NCI-H1930 (cell line): ENCODE measurements at regions not wholly inside any gene's neighbourhood (a gene's known extent, or its start where the extent isn't known, plus 50 kb on each side); places are given as distances from the start of the nearest gene placed in this dataset.
A peak's percentile ranks its signal among the peaks of the same experiment; 100 is the strongest.

Experiments used
- DNase-seq, 2 experiments: peaks; one replicate each; lab custom pipeline; 2025; lab: John Stamatoyannopoulos, UW

- DNase-seq, result no peak
These were observed 252.8 kb upstream of the PLET1 start for GRCh38 chr11:112513417-112513816.

DNA sequence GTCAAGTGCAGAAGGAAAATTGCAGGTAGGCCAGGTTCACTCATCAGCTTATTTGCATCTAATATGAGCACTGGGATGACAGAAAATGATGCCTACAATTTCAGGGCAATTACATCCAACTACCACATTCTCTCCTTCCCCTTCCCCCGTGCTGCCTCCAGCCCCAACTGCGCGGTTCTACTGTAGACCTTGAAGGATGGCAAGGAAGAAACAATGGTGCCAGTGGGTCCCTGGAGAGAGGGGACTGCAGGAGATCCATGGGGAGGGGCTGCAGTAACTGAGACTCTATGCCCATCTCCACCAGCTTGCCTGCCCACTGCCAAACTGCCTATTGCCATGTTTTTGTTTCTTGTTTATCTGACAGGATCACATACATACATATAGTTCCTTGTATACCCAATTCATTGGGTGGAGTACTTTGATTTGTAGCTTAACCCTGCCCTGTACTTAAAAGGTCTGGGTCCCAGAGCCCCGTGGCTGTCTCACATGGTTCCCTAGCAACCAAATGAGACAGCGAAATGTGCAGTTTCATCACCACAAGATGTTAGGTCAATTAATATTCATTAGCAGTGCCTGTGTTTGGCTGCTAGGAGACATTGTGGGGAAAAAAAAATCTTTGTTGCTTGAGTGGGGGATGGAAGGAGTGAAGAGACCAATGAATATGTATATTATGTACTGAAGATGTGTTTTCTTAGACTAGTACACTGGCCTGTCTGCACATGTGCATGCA is 253.5 kb upstream of the PLET1 start:
- peak in 1 of 2 experiments; percentile 18 for DNase-seq

- DNase-seq, result no peak
These were observed 255.6 kb upstream of the PLET1 start for GRCh38 chr11:112516261-112516660.

GRCh38 chr11:112516755-112517154 is 256.1 kb upstream of the PLET1 start:
- DNase-seq, result no peak

DNA sequence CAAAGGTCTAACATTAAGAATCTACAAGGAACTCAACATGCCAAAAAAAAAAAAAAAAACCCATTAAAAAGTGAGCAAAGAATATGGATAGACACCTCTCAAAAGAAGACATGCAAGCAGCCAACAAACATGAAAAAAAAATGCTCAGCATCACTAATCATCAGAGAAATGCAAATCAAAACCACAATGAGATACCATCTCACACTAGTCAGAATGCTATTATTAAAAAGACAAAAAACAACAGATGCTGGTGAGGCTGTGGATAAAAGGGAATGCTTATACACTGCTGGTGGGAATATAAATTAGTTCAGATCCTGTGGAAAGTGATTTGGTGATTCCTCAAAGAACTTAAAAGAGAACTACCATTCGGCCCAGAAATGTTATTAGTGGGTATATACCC is 257.7 kb upstream of the PLET1 start:
- no peak for DNase-seq

- DNase-seq, result no peak
These were observed 259.1 kb upstream of the PLET1 start for GRCh38 chr11:112519751-112520150.

DNA sequence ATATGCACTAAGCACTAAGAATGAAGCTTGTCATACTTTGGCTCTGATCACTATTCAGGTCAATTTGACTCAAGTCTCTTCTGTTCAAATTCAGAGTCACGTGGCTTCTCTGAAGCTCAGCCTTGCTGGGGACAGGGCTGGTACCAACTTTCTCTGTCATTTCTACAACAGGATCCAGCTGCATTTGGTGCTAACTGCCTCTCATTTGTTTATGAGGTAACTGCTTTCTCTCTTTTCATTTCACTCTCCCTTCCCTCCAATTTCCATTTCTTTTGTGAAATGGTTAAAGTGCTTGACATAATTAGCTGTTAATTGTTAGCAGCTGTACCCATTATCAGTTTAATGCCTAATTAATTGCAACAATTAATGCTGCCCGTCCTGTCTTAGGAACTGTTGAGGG is 259.7 kb upstream of the PLET1 start:
- no peak for DNase-seq

GRCh38 chr11:112522536-112522935 is 261.9 kb upstream of the PLET1 start:
- DNase-seq, result no peak

DNA sequence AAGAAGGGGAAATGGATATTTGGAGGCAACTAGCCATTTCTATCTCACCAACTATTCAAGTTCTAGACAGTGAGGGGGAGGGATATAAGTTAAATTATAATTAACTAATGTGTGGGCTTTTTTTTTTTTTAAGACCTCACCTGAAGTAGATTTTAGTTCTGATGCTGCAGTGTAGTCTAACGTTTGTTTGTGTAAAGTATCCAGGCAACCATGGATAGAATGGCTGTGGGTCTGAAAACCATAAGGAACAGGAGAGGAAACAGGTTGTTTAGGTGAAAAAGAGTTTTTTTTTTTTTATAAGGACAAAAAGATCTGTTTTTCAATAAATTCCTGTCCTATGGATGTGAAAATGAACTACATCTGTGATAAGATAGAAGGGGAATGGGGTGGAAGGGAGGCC is 262.4 kb upstream of the PLET1 start:
- DNase-seq, result no peak

- no peak for DNase-seq
These were observed 262.8 kb upstream of the PLET1 start for GRCh38 chr11:112523477-112523876.

GRCh38 chr11:112523951-112524350 is 263.3 kb upstream of the PLET1 start:
- DNase-seq, result no peak

- DNase-seq, result no peak
These were observed 264.1 kb upstream of the PLET1 start for GRCh38 chr11:112524798-112525197.

DNA sequence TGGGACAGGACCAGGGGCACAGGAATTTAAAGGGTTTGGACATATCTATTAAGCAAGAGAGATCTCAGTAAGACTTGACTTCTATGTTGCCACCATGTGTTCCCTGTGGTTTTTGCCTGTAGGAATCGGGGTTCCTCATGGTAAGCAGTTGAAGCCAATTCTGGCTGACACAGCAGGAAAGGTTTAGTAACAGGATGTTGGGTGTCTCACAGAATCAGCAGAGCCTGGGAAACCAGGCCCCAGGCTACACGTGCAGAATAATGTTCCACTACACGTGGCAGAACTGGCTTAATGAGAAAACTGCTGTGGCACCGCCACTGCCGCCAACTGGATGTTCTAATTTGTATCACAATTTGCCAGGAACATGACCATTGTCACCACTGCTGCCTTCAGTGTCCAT is 264.6 kb upstream of the PLET1 start:
- DNase-seq, result no peak

DNA sequence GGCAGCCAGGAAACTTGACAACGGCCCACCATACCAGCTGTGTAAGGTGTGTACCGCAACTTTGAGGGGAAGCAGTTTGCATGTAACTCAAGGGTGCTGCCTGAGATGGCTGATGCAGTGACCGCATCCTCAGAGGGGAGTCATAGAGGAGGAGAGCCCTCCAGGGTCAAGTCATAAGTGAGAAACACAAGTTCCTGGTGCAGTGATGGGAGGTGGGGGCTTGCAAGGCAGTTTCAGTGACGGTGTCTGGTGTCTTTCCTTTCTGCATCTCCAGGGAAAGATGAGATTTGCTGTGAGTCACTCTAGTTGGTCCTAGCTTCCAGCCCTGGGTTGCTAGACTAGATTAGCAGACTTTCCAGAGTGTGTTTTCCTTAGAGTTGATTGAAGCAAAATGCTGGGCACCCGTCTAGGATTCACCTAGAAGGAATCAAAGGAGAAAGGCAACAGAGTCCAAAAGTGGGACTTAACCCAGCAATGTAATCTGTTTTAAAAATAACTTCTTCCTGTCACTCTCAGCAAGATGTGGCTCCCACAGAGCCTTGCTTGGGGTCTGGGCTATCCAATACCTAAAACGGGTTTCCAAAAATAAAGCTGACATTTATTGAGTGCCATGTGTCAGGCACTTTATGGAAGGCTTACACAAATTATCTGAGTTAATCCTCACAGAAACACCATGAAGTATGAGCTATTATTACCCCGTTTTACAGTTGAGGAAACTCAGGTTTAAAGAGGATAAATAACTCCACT is 265.4 kb upstream of the PLET1 start:
- no peak for DNase-seq

GRCh38 chr11:112526699-112527416 is 266.2 kb upstream of the PLET1 start:
- DNase-seq, result no peak

DNA sequence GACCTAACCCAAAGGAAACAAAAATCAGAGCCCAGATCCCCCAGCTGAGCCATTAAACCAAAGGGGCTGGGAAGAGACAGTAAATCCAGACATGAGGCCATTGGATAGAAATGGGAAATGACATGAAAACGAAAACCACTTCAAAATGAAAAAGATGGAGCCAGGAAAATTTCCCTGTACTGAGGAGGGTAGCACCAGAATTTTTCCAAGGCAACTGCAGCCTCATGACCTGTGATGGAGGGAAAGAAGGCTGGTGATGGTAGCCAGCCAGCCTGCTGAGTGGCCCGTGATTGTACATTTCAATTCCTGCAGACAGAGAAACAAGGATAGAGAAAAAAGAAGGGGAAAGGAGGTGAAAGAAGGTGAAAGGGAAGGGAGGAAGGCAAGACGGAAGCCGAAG is 268.4 kb upstream of the PLET1 start:
- no peak for DNase-seq

DNA sequence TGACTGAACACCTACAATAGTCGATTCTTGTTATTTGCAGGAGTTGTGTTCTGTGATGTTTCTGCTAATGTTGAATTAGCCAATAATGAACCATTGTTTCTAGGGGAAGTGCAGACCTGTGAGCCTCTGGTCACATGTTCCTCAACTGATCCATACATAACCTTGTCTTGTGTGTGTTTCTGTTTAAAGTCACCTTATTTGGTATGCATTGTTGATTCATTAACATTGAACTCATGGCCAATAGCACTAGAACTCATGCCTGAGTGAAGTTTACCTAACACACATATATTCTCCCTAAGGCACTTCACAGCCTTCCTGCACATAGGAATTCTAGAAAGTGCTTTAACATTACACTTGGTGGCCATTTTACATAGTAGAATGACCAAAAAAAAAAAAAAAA is 271.8 kb upstream of the PLET1 start:
- no peak for DNase-seq

- no peak for DNase-seq
These were observed 273.0 kb upstream of the PLET1 start for GRCh38 chr11:112533682-112534081.

GRCh38 chr11:112534208-112534607 is 273.5 kb upstream of the PLET1 start:
- DNase-seq, result no peak

- DNase-seq, result no peak
These were observed 276.4 kb upstream of the PLET1 start for GRCh38 chr11:112537026-112537425.

DNA sequence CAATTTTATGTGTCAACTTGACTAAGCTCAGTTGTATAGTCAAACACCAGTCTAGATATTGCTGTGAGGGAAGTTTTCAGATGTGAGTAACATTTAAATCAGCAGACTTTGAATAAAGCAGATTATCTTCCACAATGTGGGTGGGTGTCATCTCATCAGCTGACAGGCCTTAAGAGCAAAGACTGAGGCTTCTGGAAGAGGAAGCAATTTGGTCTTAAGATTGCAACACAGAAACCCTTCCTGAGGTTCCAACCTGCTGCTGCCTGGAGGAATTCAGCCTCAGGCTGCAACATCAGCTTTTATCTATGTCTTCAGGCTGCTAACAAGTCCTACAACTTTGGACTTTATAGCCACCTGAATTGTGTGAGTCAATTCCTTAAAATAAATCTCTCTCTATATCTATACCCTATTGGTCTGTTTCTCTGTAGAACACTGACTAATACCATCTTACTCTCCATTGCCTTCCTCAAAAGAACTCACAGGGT is 277.2 kb upstream of the PLET1 start:
- no peak for DNase-seq

- no peak for DNase-seq
These were observed 278.0 kb upstream of the PLET1 start for GRCh38 chr11:112538534-112539280.
